Spleen (tissue), 11 donors: ENCODE measurements at regions not wholly inside any gene's neighbourhood (a gene's known extent, or its start where the extent isn't known, plus 50 kb on each side); places are given as distances from the start of the nearest gene placed in this dataset.

Experiments used
- DNase-seq: peaks from one replicate; pipeline ENCODE4 v3.0.0-alpha.2; 2020
- H3K27ac ChIP-seq, 8 donors: fragments of 200-600 bp; sonication (generic) in 7 of 8; 1 replicate in 4 of 8; 2 replicates in 4 of 8; pipeline versions ENCODE4 v1.5.0 to v1.8.0; 2016 to 2021; ENCODE audit warnings: inconsistent platforms in 4 of 8, mild to moderate bottlenecking in 4 of 8, moderate library complexity in 1 of 8
- H3K27me3 ChIP-seq, 7 donors: fragments of 200-600 bp; sonication (generic) in 6 of 7; replicated peaks in 1 of 7; 1 replicate in 4 of 7; 2 replicates in 3 of 7; pipeline versions ENCODE4 v1.5.0 to v1.8.0; 2016 to 2021; ENCODE audit warnings: inconsistent platforms in 3 of 7, mild to moderate bottlenecking in 1 of 7
- H3K36me3 ChIP-seq, 6 donors: fragments of 200-600 bp; sonication (generic) in 5 of 6; 1 replicate in 4 of 6; 2 replicates in 2 of 6; pipeline versions ENCODE4 v1.5.0 to v1.8.0; 2016 to 2021; ENCODE audit warnings: inconsistent platforms in 2 of 6
- H3K4me1 ChIP-seq, 6 donors: fragments of 200-600 bp; sonication (generic) in 5 of 6; 1 replicate in 3 of 6; 2 replicates in 3 of 6; pipeline versions ENCODE4 v1.5.0 to v1.8.0; 2016 to 2021; ENCODE audit warnings: inconsistent platforms in 3 of 6
- H3K4me3 ChIP-seq, 8 donors: fragments of 200-600 bp; sonication (generic) in 7 of 8; 1 replicate in 4 of 8; 2 replicates in 4 of 8; pipeline versions ENCODE4 v1.5.0 to v1.8.0; 2016 to 2021; ENCODE audit warnings: inconsistent platforms in 4 of 8, mild to moderate bottlenecking in 4 of 8, moderate library complexity in 2 of 8
- H3K9me3 ChIP-seq, 8 donors: fragments of 200-600 bp; sonication (generic) in 7 of 8; 1 replicate in 4 of 8; 2 replicates in 4 of 8; pipeline versions ENCODE4 v1.5.0 to v1.8.0; 2016 to 2021; ENCODE audit warnings: inconsistent platforms in 4 of 8
- CTCF ChIP-seq, 11 experiments: fragments of 200-600 bp in 7 of 11; fragments of 450-650 bp in 4 of 11; sonication (generic) in 4 of 11; IDR thresholded peaks in 8 of 11; conservative IDR thresholded peaks in 3 of 11; 1 replicate in 7 of 11; 2 replicates in 4 of 11; pipeline versions ENCODE4 v1.4.0 to v1.8.0; 2016 to 2021; ENCODE audit warnings: antibody characterized with exemption in 11 of 11, inconsistent platforms in 4 of 11, mild to moderate bottlenecking in 1 of 11
- POLR2A ChIP-seq, 3 donors: fragments of 450-650 bp; IDR thresholded peaks; one replicate each; pipeline ENCODE4 v1.5.1; 2017; ENCODE audit warnings: antibody characterized with exemption in 3 of 3, mild to moderate bottlenecking in 1 of 3
- POLR2AphosphoS5 ChIP-seq, 3 donors: sonication (generic); formaldehyde crosslinking; IDR thresholded peaks; one replicate each; pipeline ENCODE4 v1.5.1; 2017; ENCODE audit warnings: antibody characterized with exemption in 3 of 3
- WGBS, 5 donors: extraction: QIAGEN DNeasy Blood & Tissue Kit in 3 of 5; methylation state at CpG; one replicate each; pipeline versions ENCODE4 v1.1.5 to v1.1.7; 2013 to 2018; 5-methylcytosine and 5-hydroxymethylcytosine counted together
- intact Hi-C: fragments of 100-400 bp; cut with DNase I; formaldehyde crosslinking; loops from one replicate; pipeline ENCODE4 v1.15.0; 2023; ENCODE audit warnings: low total_unique reads
- donor health status: healthy with polysubstance abuse.
- donor health status: DM: no; HTN: no; CAD: no; lungs with moderate emphysema.
- donor health status: DM: no; HTN: no; CAD: no.
- donor health status: Bipolar disorder and iron deficiency.
- donor health status: healthy.
- donor health status: DM: no; HTN: no; CAD: no.
- donor health status: DM: yes; HTN: yes; CAD: no.

DNA sequence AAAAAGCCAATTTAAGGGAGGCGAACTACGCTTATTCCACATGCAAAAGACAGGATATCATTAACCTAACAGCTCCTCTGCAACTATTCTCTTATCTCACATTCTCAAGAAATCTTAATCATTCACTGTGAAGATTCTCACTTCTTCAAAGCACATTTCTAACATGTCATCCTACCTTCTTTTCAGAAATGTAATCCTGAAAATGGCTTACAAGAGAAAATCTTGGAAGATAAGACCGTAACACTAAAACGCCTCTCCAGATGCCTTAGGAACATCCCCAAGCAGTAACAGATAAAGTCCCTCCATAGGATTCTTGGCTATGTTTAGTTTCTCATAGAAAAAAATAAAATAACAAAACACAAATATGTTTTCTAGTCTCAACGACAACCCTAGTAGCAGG is 373.9 kb upstream of the CNTNAP5 start:
- no peak for DNase-seq
- Histone ChIP-seq H3K4me1 (no peaks in the 10 kb centered on the region), H3K36me3 (no peaks in the 10 kb centered on the region), H3K4me3 (no peak overlapping the region), H3K9me3 (peaks cover 0 to 4% (median 0%) of the 10 kb centered on the region in 8 donors), H3K27me3 (no peaks in the 10 kb centered on the region), H3K27ac (no peak overlapping the region)
- TF ChIP-seq CTCF (IDR thresholded peaks at IDR 0.05 in 8 of 11, conservative IDR thresholded peaks at IDR 0.05 in 3 of 11) (no peak), POLR2A (IDR thresholded peaks at IDR 0.05) (no peak), POLR2AphosphoS5 (IDR thresholded peaks at IDR 0.05) (no peak)
- WGBS, 5 donors, result 81 to 94% (median 87%) methylated on average over 5 of the region's 5 CpGs
- intact Hi-C loops, result no loop called here

- WGBS, 5 donors, result 54 to 92% (median 84%) methylated on average over 1 of the region's 1 CpG
- Histone ChIP-seq H3K9me3 (peaks cover 0 to 10% (median under 1%) of the 10 kb centered on the region in 8 donors), H3K36me3 (no peaks in the 10 kb centered on the region), H3K27me3 (no peaks in the 10 kb centered on the region), H3K4me3 (no peak overlapping the region), H3K27ac (no peak overlapping the region), H3K4me1 (no peaks in the 10 kb centered on the region)
- TF ChIP-seq CTCF (IDR thresholded peaks at IDR 0.05 in 8 of 11, conservative IDR thresholded peaks at IDR 0.05 in 3 of 11) (no peak), POLR2A (IDR thresholded peaks at IDR 0.05) (no peak), POLR2AphosphoS5 (IDR thresholded peaks at IDR 0.05) (no peak)
- intact Hi-C loops, result no loop called here
- DNase-seq, result no peak
These were observed 372.8 kb upstream of the CNTNAP5 start for GRCh38 chr2:123652320-123652719.

- WGBS, 5 donors, result 57 to 80% (median 61%) methylated on average over 4 of the region's 4 CpGs
These were observed 368.5 kb upstream of the CNTNAP5 start for GRCh38 chr2:123656590-123656989.

DNA sequence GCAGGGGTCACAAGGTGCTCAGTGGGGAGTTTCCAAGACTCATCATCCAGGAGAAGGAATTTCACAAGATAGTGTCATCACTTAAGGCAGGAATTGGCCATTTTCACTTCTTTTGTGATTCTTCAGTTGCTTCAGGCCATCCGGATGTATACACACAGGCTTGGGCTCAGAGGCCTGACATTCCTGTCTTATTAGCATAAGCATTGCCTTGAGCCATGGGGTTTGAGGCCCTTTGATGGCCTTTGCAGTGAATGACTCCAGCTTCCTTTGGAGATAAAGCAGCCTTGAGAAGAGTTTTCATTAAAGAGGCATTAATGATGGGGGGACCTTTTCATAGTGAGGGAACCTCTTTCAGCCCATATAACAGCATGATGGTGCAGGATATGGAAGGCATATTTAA is 366.0 kb upstream of the CNTNAP5 start:
- H3K36me3 ChIP-seq, result no peaks in the 10 kb centered on the region
- H3K27ac ChIP-seq, result no peak overlapping the region
- H3K4me3 ChIP-seq, result no peak overlapping the region
- no peaks in the 10 kb centered on the region for H3K27me3 ChIP-seq
- TF ChIP-seq POLR2A (IDR thresholded peaks at IDR 0.05) (no peak), POLR2AphosphoS5 (IDR thresholded peaks at IDR 0.05) (no peak), CTCF (IDR thresholded peaks at IDR 0.05 in 8 of 11, conservative IDR thresholded peaks at IDR 0.05 in 3 of 11) (no peak)
- intact Hi-C loops, result no loop called here
- WGBS, 5 donors, result 82 to 97% (median 90%) methylated on average over 1 of the region's 1 CpG
- no peak for DNase-seq
- no peaks in the 10 kb centered on the region for H3K4me1 ChIP-seq
- H3K9me3 ChIP-seq, result peaks cover 0 to 57% (median 40%) of the 10 kb centered on the region in 8 donors

More at GRCh38 chr2:123656590-123656989, 368.5 kb upstream of the CNTNAP5 start:
- Histone ChIP-seq H3K4me3 (no peak overlapping the region), H3K4me1 (no peaks in the 10 kb centered on the region), H3K36me3 (no peaks in the 10 kb centered on the region), H3K9me3 (peaks cover 0 to 52% (median 35%) of the 10 kb centered on the region in 8 donors), H3K27ac (no peak overlapping the region), H3K27me3 (no peaks in the 10 kb centered on the region)
- TF ChIP-seq POLR2A (IDR thresholded peaks at IDR 0.05), result no peak
- no peak for TF ChIP-seq POLR2AphosphoS5 (IDR thresholded peaks at IDR 0.05)
- no peak for TF ChIP-seq CTCF (IDR thresholded peaks at IDR 0.05 in 8 of 11, conservative IDR thresholded peaks at IDR 0.05 in 3 of 11)
- intact Hi-C loops, result no loop called here
- no peak for DNase-seq
